ENCODE measurements at regions not wholly inside any gene's neighbourhood (a gene's known extent, or its start where the extent isn't known, plus 50 kb on each side); places are given as distances from the start of the nearest gene placed in this dataset.

DNA sequence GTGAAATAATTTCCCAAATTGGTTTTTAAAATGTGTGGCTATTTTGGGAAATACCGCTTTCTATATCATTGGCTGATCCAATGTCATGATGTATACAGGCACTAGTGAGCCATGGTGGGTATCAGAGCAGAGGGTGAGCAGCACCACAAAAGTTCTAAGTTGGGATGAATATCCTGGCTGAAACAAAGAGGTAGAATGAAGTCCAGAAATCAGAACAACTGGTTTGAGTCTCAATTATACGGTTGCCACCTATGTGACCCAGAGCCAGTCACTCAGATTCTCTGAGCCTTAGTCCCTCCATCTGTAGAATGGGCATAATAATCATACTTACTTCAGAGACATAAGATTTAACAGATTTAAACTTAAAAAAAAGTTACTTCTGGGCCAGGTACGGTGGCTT is 172.3 kb downstream of the ZFP64 start:
- H3K9ac ChIP-seq (ENCODE audit: low read depth, low read length): no peak overlapping the region
- no peaks in the 10 kb centered on the region for H3K27me3 ChIP-seq (ENCODE audit: insufficient read depth, low read length, poor library complexity)
- H3K9me3 ChIP-seq (ENCODE audit: insufficient read depth, low read length, severe bottlenecking): no peaks in the 10 kb centered on the region
- no peak for TF ChIP-seq EZH2 (IDR thresholded peaks at IDR 0.05; ENCODE audit: borderline replicate concordance, low read depth, low read length, severe bottlenecking)
- TF ChIP-seq, protein P1, sequence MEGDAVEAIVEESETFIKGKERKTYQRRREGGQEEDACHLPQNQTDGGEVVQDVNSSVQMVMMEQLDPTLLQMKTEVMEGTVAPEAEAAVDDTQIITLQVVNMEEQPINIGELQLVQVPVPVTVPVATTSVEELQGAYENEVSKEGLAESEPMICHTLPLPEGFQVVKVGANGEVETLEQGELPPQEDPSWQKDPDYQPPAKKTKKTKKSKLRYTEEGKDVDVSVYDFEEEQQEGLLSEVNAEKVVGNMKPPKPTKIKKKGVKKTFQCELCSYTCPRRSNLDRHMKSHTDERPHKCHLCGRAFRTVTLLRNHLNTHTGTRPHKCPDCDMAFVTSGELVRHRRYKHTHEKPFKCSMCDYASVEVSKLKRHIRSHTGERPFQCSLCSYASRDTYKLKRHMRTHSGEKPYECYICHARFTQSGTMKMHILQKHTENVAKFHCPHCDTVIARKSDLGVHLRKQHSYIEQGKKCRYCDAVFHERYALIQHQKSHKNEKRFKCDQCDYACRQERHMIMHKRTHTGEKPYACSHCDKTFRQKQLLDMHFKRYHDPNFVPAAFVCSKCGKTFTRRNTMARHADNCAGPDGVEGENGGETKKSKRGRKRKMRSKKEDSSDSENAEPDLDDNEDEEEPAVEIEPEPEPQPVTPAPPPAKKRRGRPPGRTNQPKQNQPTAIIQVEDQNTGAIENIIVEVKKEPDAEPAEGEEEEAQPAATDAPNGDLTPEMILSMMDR (IDR thresholded peaks at IDR 0.05; ENCODE audit: borderline replicate concordance, extremely low read depth, low read length, poor library complexity, severe bottlenecking): no peak
- no peaks in the 10 kb centered on the region for H3K79me2 ChIP-seq (ENCODE audit: insufficient read depth, low read length)
- ATAC-seq (ENCODE audit: insufficient read depth, low read depth) (no peak), DNase-seq (no peak)
- no peak overlapping the region for H2AFZ ChIP-seq (ENCODE audit: low read depth, low read length)
- no peak overlapping the region for H3K4me2 ChIP-seq (ENCODE audit: insufficient read depth, low read length)
- H3K27ac ChIP-seq (ENCODE audit: low read length): no peak overlapping the region
- H4K20me1 ChIP-seq (ENCODE audit: insufficient read depth, low read length): no peaks in the 10 kb centered on the region
- no peaks in the 10 kb centered on the region for H3K36me3 ChIP-seq (ENCODE audit: insufficient read depth, low read length)
- no peak overlapping the region for H3K4me3 ChIP-seq (ENCODE audit: low read depth in 1 of 2, low read length in 2 of 2)
- H3K4me1 ChIP-seq (ENCODE audit: insufficient read depth, low read length): no peaks in the 10 kb centered on the region

DNA sequence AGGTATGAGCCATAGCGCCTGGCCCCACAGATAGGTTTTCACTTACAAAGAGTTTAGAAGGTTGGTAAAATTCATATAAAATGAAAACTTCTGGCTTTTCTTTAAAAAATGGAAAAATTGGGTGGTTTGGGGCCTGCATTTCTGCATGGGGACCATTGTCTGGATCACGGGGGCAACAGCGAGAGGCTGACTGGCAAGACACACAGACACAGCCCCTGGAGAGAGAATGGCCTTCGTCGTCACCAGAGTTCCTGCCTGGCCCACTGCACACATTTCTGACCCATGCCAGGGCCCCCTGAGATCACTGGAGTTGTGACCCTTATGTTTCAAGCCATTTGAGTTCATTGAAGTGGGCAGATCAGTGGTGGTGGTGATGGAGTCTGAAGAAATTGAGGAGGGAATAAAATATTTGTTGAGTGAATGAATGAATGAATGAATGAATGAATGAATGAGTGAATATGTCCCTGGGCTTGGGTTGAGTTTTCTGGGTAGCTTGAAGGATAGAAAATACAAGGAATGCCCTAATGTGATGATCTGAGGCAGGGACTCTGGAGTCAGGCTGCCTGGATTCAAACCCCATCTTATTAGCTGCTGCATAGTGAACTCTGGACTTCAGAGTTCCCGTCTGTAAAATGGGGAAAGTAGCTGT is 173.8 kb downstream of the ZFP64 start:
- H3K27me3 ChIP-seq (ENCODE audit: insufficient read depth, low read length, poor library complexity): no peaks in the 10 kb centered on the region
- H3K9ac ChIP-seq (ENCODE audit: low read depth, low read length): no peak overlapping the region
- no peak overlapping the region for H3K4me2 ChIP-seq (ENCODE audit: insufficient read depth, low read length)
- TF ChIP-seq EZH2 (IDR thresholded peaks at IDR 0.05; ENCODE audit: borderline replicate concordance, low read depth, low read length, severe bottlenecking): no peak
- TF ChIP-seq, protein P1 (IDR thresholded peaks at IDR 0.05; ENCODE audit: borderline replicate concordance, extremely low read depth, low read length, poor library complexity, severe bottlenecking): no peak
- H3K79me2 ChIP-seq (ENCODE audit: insufficient read depth, low read length): no peaks in the 10 kb centered on the region
- no peaks in the 10 kb centered on the region for H3K4me1 ChIP-seq (ENCODE audit: insufficient read depth, low read length)
- DNase-seq (no peak), ATAC-seq (ENCODE audit: insufficient read depth, low read depth) (no peak)
- no peaks in the 10 kb centered on the region for H4K20me1 ChIP-seq (ENCODE audit: insufficient read depth, low read length)
- no peak overlapping the region for H2AFZ ChIP-seq (ENCODE audit: low read depth, low read length)
- H3K9me3 ChIP-seq (ENCODE audit: insufficient read depth, low read length, severe bottlenecking): no peaks in the 10 kb centered on the region
- no peaks in the 10 kb centered on the region for H3K36me3 ChIP-seq (ENCODE audit: insufficient read depth, low read length)
- H3K27ac ChIP-seq (ENCODE audit: low read length): no peak overlapping the region
- H3K4me3 ChIP-seq (ENCODE audit: low read depth in 1 of 2, low read length in 2 of 2): no peak overlapping the region

DNA sequence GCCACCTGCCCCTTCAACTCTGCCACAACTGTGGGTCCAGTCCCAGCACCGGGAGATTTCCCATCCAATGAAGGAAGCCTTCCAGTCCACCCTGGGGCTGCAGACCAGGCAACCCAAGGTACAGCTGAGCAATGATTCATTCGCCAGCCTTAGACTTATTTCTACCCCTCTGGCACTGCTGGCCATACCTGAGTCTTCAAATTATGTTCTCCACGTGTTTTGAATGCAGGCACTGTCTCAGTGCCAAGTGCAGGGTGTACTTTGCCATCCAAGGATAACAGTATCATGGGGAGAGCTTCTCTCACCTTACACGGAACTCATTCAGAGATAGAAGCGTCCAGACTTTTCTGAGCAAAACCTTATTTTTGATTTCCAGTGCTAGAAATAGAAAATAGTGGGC is 175.6 kb downstream of the ZFP64 start:
- Histone ChIP-seq H3K9ac (ENCODE audit: low read depth, low read length) (no peak overlapping the region), H3K27ac (ENCODE audit: low read length) (no peak overlapping the region), H3K36me3 (ENCODE audit: insufficient read depth, low read length) (no peaks in the 10 kb centered on the region), H3K4me2 (ENCODE audit: insufficient read depth, low read length) (no peak overlapping the region), H3K27me3 (ENCODE audit: insufficient read depth, low read length, poor library complexity) (no peaks in the 10 kb centered on the region), H3K4me3 (ENCODE audit: low read depth in 1 of 2, low read length in 2 of 2) (no peak overlapping the region), H3K79me2 (ENCODE audit: insufficient read depth, low read length) (no peaks in the 10 kb centered on the region), H3K4me1 (ENCODE audit: insufficient read depth, low read length) (no peaks in the 10 kb centered on the region), H2AFZ (ENCODE audit: low read depth, low read length) (no peak overlapping the region), H3K9me3 (ENCODE audit: insufficient read depth, low read length, severe bottlenecking) (no peaks in the 10 kb centered on the region), H4K20me1 (ENCODE audit: insufficient read depth, low read length) (no peaks in the 10 kb centered on the region)
- DNase-seq: no peak
- TF ChIP-seq EZH2 (IDR thresholded peaks at IDR 0.05; ENCODE audit: borderline replicate concordance, low read depth, low read length, severe bottlenecking): no peak
- TF ChIP-seq, protein P1 (IDR thresholded peaks at IDR 0.05; ENCODE audit: borderline replicate concordance, extremely low read depth, low read length, poor library complexity, severe bottlenecking): no peak
- ATAC-seq (ENCODE audit: insufficient read depth, low read depth): no peak

Measured in DND-41 (cell line).